GM21619 (cell line): ENCODE measurements at regions not wholly inside any gene's neighbourhood (a gene's known extent, or its start where the extent isn't known, plus 50 kb on each side); places are given as distances from the start of the nearest gene placed in this dataset.

Experiments
- ATAC-seq: cut with Tn5 transposase; IDR thresholded peaks from one replicate; pipeline ENCODE4 v1.9.1; 2021; ENCODE audit not compliant: unreplicated experiment

- ATAC-seq = no peak
These were observed 547.2 kb upstream of the CDH8 start for GRCh38 chr16:62583414-62583813.

- no peak for ATAC-seq
These were observed 537.2 kb upstream of the CDH8 start for GRCh38 chr16:62573466-62573865.

- ATAC-seq = no peak
These were observed 532.7 kb upstream of the CDH8 start for GRCh38 chr16:62568926-62569325.

GRCh38 chr16:62565706-62566105, 529.5 kb upstream of the CDH8 start:
- no peak for ATAC-seq

GRCh38 chr16:62564291-62564690, 528.1 kb upstream of the CDH8 start:
- no peak for ATAC-seq

GRCh38 chr16:62562121-62562520, 525.9 kb upstream of the CDH8 start:
- no peak for ATAC-seq

GRCh38 chr16:62549875-62550274, 513.6 kb upstream of the CDH8 start:
- no peak for ATAC-seq

- no peak for ATAC-seq
These were observed 511.9 kb upstream of the CDH8 start for GRCh38 chr16:62548095-62548494.

GRCh38 chr16:62546701-62547100, 510.5 kb upstream of the CDH8 start:
- ATAC-seq = no peak

- ATAC-seq = no peak
These were observed 508.8 kb upstream of the CDH8 start for GRCh38 chr16:62545039-62545438.

- no peak for ATAC-seq
These were observed 507.3 kb upstream of the CDH8 start for GRCh38 chr16:62543516-62543915.

- no peak for ATAC-seq
These were observed 503.4 kb upstream of the CDH8 start for GRCh38 chr16:62539657-62540056.

GRCh38 chr16:62530426-62530825, 494.2 kb upstream of the CDH8 start:
- no peak for ATAC-seq

GRCh38 chr16:62516001-62516400, 479.8 kb upstream of the CDH8 start:
- no peak for ATAC-seq

GRCh38 chr16:62503073-62503472, 466.8 kb upstream of the CDH8 start:
- ATAC-seq = no peak

GRCh38 chr16:62478903-62479458, 442.7 kb upstream of the CDH8 start:
- ATAC-seq = no peak

- ATAC-seq = no peak
These were observed 441.6 kb upstream of the CDH8 start for GRCh38 chr16:62477796-62478195.

- ATAC-seq = no peak
These were observed 439.3 kb upstream of the CDH8 start for GRCh38 chr16:62475573-62475972.

GRCh38 chr16:62462971-62463370, 426.7 kb upstream of the CDH8 start:
- no peak for ATAC-seq

- ATAC-seq = no peak
These were observed 414.1 kb upstream of the CDH8 start for GRCh38 chr16:62450291-62450690.

GRCh38 chr16:62445909-62446308, 409.7 kb upstream of the CDH8 start:
- no peak for ATAC-seq

GRCh38 chr16:62424206-62424605, 388.0 kb upstream of the CDH8 start:
- ATAC-seq = no peak

GRCh38 chr16:62408760-62409159, 372.5 kb upstream of the CDH8 start:
- ATAC-seq = no peak

- no peak for ATAC-seq
These were observed 370.1 kb upstream of the CDH8 start for GRCh38 chr16:62406387-62406786.
